NB4 (cell line): ENCODE measurements at regions not wholly inside any gene's neighbourhood (a gene's known extent, or its start where the extent isn't known, plus 50 kb on each side); places are given as distances from the start of the nearest gene placed in this dataset.

Experiments
- CTCF ChIP-seq: IDR thresholded peaks from one replicate; pipeline ENCODE4 v1.5.1; 2012; ENCODE audit warnings: low read depth, low read length
- MAX ChIP-seq: IDR thresholded peaks from 2 replicates; pipeline ENCODE4 v1.6.1; 2011; ENCODE audit warnings: low read depth, low read length
- MYC ChIP-seq: IDR thresholded peaks from 2 replicates; pipeline ENCODE4 v1.6.1; 2011; ENCODE audit warnings: low read depth, low read length
- POLR2A ChIP-seq: IDR thresholded peaks from 2 replicates; pipeline ENCODE4 v1.6.1; 2011; ENCODE audit warnings: mild to moderate bottlenecking; ENCODE audit not compliant: insufficient read length; ENCODE audit errors: extremely low read depth

GRCh38 chr12:75922944-75923642 lies 108.5 kb downstream of the PHLDA1 start:
- TF ChIP-seq CTCF, result no peak
- no peak for TF ChIP-seq MYC
- no peak for TF ChIP-seq POLR2A
- no peak for TF ChIP-seq MAX
